RPMI8226 (cell line): ENCODE measurements at regions not wholly inside any gene's neighbourhood (a gene's known extent, or its start where the extent isn't known, plus 50 kb on each side); places are given as distances from the start of the nearest gene placed in this dataset.
A peak's percentile ranks its signal among the peaks of the same experiment; 100 is the strongest.
"Not testable (repeated sequence)": the region's sequence is repeated elsewhere in the genome, so short reads cannot be mapped to it uniquely, and the experiment has no call there.

Experiments used
- DNase-seq: peaks from one replicate; pipeline ENCODE4 v3.0.0-alpha.2; 2015

DNA sequence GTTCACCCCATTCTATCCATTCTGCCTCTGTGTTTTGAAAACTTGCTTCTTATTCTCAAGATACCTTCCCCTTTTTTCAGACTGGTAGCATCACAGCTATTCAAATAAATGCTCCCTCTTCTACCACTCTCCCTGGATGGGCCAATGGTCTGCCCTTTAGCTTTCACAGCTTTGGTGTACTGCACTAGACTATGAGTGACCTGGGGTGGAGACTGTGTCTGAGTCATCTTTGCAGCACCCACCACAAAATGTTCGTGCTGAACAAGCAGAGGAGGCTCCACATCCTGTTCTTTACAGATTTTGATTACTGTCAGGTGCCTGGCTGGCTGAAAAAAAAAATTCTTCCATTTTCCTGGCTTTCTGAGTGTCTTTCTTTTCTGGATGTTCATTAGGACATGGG is 1104.1 kb upstream of the TMEM132C start:
- DNase-seq, result peak; percentile 51

DNA sequence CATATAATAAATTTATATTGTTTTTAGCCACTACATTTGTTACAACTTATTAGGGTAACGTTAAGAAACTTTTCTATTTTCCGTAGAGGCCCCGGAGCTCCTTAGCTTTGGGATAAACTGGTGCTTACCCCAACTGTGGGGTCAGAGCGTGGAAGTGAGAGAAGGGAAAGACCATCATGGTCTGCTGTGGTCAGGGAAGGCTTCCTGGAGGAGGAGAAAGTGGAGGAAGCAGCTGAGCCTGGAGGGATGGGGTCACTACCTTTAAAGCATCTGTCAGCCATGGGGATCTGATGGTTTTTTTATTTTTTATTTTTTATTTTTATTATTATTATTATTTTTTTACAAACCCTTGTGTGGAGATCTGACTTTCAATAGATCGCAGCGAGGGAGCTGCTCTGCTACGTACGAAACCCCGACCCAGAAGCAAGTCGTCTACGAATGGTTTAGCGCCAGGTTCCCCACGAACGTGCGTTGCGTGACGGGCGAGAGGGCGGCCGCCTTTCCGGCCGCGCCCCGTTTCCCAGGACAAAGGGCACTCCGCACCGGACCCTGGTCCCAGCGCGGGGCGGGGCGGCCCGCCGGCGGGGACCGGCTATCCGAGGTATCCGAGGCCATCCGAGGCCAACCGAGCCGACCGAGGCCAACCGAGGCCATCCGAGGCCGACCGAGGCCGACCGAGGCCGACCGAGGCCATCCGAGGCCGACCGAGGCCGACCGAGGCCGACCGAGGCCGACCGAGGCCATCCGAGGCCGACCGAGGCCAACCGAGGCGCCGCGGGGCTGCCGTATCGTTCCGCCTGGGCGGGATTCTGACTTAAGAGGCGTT is 1101.2 kb upstream of the TMEM132C start:
- DNase-seq, result peak; percentile 77

DNA sequence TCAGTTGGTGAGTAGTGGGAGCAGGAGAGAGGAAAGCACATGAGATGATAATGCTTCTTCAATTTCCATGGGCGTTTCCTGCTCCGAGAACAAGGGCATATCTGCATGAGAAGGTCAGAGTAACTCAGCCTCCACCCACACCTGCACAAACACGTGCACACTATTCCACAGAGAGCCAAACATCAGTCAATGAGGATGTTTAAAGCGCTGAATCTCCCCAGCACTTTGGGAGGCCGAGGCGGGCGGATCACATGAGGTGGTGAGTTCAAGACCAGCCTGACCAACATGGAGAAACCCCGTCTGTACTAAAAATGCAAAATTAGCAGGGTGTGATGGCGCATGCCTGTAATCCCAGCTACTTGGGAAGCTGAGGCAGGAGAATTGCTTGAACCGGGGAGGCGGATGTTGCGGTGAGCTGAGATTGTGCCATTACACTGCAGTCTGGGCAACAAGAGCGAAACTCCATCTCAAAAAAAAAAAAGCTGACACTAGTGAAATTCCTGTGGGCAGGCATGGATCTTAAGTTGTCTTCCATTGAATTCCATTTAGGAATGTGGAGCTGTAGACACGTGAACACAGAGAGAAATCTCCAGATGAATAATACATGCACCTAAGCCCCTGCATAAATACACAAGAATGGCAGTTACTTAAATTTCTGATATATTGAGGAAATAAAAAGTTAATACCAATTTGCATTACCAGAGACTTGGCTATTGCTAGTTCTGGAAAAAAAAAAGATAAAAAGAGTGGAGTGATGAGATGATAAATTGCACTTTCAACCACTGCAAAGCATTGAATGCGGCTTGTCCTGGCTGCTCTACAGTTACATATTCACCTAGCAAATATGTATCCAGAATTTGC is 1097.4 kb upstream of the TMEM132C start:
- DNase-seq, result peak; percentile 7

DNA sequence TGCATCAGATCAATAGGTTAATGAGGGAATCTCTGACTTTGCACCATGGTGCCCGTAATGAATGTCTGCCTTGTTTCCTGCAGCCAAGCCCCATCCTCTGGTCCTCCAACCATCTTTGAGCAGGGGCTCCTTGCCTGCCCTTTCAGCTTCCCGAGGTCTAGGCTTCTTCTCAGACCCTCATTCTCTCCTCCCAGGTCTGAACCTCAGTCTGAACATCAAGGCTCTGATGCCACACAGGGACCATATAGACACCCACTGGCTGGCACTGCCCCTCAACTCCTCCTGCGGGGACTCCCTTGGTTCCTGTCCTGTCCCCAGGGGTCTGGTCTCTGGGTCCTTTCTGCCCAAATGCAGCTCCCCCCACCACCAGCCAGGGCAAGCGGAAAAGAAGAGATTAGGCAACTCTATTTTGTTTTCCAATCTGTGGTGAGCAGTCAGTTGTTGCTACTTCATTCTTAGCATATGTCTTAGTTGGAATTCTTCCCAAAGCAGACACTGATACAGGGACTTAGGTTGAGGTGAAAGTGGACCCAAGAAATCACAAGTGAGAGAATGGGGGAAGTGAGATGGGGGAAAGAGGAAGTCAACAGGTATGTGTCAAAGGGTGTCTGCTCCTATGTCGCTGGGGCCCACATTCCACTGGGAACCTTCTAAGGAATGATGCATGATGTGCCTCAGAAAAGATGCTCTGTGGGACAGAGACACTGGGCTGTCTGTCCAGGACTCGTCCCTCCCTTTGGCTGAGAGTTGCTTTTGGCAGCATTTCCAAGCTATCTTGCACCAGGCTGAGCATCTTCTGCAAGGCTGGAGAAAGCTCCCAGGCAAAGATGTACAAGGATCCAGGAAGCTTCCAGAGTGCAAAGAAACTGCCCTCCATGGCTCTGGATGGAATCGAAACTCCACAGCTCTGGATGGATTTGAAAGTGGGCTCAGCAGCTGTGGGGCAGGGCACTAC is 1096.5 kb upstream of the TMEM132C start:
- DNase-seq, result peak; percentile 15

DNA sequence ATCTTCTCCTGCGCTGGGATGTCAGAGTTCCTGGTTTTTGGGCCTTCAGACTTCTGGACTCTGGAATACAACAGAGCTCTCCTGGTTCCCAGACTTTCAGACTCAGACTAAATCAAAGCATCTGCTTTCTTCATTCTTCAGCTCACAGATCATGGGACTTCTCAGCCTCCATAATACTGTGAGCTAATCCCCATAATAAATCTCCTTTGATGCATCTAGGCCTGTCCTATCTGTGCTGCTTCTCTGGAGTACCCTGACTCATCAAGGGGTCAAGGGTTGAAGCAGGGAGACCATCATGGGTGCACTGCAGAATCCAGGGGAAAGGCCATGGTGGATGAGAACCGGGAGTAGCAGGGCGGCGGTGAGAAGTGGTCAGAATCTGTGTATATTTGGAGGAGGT is 1094.1 kb upstream of the TMEM132C start:
- no peak for DNase-seq

DNA sequence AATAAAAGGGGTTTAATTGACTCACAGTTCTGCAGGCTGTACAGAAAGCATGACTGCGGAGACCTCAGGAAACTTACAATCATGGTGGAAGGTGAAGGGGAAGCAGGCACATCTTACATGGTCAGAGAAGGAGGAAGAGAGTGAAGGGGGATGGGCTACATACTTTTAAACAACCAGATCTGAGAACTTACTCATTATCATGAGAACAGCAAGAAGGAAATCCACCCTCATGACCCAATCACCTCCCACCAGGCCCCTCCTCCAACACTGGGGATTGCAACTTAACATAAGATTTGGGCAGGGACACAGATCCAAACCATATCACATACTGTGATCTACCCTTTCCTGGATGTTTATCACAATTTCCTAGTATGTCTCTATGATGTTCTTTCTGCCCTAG is 1093.0 kb upstream of the TMEM132C start:
- not testable (repeated sequence) for DNase-seq

DNA sequence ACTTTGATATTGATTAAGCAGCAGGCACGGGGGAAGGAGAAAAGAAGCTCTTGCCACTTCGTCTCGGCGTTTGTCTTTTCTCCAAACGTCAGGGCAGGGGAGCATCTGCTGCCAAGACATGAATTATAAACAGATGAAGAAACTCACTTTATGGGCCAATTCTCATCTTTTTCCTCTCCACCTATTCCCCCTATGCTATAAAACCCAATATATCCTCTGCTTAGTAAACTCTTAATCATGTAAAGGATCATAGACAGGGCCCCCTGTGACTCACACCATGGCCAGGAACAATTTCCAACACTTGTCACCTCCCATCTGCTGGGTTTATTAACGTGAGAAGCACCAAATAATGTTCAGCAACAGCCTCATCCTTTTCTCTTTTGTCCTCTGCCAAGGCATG is 1092.1 kb upstream of the TMEM132C start:
- no peak for DNase-seq

DNA sequence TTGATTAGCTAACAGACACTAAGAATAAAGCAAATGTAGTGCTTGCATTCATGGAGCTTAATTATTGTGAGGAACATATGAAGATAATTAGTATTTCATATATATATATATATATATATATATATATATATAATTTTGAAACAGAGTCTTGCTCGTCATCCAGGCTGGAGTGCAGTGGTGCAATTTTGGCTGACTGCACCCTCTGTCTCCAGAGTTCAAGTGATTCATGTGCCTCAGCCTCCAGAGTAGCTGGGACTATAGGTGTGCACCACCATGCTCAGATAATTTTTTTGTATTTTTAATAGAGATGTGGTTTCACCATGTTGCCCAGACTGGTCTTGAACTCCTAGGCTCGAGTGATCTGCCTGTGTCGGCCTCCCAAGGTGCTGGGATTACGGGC is 1091.6 kb upstream of the TMEM132C start:
- DNase-seq, result no peak

DNA sequence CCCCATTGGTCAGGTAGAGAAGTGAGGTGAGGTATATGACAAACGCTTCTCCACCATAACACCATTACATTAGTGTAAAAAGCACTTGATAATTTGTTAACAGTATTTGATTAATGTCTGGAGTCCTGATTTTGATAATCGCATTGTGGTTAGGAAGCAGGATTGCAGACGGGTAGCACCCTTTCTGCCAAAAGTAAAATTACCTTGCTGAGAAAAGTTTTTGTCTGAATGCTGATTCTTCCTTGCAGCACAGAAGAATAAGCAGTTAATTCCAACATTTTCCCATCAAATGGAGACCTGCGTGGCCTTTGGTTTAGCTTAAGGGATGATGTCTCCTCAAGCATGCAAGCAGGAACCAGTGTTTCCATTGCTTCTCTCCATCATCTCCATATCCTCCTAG is 1090.2 kb upstream of the TMEM132C start:
- no peak for DNase-seq

DNA sequence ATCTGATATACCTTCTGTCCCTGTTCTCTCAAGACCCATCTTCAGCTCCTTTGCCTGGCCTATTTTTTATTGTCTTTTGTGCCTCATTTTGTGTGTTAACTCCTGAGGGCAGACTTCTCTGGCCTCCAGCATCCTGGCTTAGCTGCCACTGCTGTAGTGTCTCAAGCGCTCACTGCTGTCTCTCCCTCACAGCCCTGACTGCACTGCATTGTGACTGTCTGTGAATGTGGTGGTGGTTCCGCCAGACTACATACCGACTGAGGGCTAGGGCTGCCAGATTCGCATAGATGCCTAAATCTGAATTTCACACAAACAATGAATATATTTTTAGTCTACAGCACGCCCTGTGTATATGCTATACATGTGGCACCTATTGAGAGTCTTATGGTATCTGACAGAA is 1088.9 kb upstream of the TMEM132C start:
- no peak for DNase-seq

DNA sequence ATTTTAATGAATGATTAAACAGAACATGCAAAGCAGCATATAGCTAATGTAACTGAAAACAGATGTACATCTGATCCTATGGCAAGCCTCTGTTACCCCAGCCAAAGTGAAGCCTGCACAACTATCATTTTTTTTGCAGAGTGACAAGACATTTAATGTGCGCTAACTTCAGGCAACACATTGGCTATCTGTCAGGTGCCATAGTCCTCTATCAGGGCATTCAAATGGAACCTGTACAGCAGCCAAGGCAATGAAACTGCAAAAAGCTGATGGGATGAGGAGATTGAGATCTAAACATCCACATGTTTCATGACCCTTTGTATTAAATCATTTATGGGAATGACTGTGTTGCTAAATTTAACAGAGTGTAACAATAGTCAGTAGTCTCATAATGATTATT is 1088.5 kb upstream of the TMEM132C start:
- DNase-seq, result no peak

DNA sequence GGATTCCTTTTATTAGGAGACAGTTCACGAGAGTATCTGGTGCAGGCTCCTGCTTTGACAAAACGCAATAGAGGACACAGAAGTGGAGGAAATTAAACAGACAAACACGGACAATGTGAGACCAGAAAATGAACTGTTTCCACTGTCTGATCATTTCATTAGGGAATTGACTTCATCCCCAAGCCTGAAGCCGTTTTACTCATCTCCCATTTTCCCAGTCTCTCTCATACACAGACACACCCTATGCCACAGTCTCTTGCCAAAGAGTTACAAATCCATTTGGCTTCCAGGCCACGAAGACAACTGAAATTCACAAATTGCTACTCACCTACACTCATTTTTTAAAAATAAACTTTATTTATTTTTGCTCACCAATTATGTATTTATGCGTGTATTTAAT is 1087.8 kb upstream of the TMEM132C start:
- DNase-seq, result no peak

DNA sequence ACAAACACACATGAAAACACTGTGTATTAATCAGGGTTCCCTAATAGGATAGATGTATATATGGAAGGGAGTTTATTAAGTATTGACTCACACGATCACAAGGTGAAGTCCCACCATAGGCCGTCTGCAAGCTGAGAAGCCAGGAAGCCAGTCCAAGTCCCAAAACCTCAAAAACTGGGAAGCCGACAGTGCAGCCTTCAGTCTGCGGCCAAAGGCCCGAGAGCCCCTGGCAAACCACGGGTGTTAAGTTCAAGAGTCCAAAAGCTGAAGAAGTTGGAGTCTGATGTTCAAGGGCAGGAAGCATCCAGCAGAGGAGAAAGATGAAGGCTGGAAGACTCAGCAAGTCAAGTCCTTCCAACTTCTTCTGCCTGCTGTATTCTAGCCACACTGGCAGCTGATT is 1085.0 kb upstream of the TMEM132C start:
- DNase-seq, result no peak

DNA sequence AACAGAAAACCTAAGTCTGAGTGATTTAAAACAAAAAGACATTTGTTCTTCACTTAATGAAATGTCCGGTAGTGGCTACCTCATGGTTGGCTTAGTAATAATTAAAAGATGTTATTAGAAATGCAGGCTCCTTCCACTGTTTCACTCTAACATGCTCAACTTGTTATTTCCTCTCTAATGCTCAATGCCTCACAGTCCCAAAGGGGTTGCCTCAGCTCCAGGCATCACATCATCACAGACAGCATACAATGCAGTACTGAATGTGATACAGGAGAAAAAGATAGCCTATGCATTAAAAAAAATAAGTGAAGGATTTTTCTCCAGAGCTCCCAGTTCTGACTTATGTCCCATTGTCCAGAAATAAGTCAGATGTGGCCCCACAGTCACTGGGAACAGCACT is 1077.0 kb upstream of the TMEM132C start:
- DNase-seq, result no peak

DNA sequence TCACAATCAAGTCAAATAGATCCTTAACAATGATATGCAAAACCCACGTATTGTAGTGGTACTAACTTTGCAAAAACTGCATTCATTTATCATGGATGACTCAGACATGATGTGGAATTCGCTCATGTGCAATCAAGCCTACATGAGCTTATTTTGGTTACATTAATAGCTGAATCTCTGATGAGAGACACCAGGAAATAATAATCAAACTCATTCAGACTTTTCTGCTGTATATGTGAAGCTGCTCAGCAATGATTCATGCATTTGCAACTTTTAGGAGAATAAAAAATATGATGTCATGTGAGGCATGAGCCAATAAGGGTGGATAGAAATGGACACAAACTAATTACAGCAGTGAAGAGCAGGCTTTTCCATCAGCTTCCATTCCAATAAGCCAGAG is 1075.8 kb upstream of the TMEM132C start:
- DNase-seq, result no peak

DNA sequence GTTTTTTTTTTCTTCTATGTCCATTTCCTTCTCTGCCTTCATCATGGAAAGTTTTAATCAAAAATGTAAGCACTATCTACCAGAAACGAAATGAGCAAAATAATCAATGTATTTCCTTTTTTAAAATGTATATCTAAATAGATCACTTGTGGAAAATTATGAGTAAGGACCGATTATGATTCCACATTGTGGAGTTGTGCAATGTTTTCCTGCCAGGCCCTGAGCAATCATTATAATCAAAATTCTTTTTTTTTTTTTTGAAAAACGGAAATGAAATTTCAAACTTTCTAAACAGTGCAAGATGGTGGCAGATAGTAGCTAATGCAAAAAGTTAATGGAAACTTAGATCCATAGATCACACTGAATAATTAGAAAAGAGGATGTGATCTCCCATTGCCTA is 1074.6 kb upstream of the TMEM132C start:
- DNase-seq, result no peak

DNA sequence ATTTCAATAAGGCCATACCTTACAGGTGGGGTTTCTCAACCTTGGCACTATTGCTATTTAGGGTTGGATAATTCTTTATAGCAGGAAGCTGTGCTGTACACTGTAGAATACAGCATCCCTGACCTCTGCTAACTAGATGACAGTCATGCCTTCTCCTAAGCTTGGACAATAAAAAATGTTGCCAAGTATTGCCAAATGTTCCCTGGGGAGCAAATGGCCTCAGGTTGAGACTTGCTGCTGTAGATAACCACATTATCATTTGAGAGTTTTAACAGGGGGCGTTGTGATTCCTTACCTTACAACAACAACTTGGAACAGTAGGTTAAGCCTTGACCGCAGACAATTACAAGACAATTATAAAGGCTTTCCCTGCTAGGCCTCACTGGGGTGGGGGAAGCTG is 1073.6 kb upstream of the TMEM132C start:
- no peak for DNase-seq

DNA sequence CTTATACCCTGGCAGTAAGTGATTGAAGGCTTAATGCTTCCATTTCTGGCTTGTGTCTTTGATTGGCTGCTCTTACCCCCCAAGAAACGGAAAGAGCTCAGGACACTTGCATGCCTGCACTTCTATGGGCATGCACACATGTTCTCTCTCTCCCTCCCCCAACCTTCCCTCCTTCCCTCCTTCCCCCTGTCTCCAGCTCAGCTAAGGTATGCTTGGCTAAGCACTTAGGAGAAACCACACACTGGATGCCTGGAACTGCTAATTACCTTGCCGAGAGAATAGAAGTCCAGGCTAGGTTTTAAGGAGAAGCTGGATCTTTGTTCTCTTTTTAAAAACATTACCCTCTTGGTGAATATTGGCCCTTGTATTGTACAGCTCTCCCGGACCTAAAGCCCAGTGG is 1072.8 kb upstream of the TMEM132C start:
- DNase-seq, result no peak

DNA sequence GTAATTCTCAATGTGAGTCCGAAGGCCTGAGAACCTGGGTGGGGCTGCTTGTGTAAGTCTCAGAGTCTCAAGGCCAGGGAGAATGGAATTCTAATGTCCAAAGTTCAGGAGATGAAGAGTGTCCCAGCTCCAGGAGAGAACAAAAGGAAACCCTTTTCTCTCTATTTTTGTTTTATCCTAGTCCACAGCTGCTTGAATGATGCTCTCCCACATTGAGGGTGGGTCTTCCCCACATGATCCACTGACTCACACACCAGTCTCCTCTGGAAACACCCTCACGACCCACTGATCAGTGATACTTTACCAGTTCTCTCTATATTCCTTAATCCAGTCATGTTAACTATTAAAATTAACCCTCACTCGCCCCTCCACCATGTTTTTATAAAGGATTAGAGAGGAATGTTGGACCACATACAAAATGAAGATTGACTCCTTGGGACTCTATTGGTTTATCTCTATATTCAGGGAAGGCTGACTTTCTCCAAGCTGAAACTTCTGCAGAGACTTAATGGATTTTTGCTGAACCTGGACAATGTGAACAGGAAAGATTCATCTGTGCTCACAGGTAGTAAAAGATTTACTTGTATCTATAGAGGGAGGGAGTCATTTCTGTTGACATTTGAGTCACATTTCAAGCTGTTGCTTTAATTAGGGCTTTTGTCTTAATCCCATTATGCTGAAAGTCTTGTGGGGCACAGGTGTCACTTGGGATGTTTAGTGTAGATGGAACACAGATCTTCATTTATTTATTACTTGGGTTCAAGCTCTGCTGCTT is 1061.0 kb upstream of the TMEM132C start:
- no peak for DNase-seq

DNA sequence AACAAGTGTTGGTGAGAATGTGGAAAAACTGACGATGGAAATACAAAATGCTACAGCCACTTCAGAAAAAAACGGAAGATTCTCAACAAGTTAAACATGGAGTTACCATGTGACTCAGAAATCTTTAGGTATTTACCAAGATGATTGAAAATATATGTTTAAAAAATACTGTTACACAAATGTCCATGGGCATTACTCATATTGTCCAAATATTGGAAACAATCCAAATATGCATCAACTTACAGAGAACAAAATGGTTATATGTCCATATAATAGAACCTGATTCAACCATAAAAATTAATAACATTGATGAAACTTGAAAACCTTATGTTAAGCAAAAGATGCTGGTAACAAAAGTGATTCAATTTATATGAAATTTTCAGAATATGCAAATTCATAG is 1057.7 kb upstream of the TMEM132C start:
- no peak for DNase-seq

DNA sequence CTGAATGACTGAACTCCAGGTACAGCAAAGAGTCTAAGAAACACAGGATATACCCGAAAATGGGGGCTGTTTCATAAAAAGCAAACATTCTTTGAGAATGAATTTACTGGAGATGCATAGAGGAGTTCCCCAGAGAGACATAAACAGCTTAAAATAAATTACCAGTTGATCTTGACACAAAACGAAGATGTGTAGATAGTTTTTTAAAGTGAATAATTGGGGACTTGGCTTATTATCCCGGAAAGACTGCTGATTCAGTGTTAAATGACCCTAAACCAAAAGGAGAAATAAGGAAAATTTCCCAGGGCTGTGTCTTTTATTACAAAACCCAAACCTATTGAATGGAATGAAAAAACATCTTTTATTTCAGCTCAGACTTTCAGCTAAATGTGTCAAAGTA is 1052.8 kb upstream of the TMEM132C start:
- no peak for DNase-seq

DNA sequence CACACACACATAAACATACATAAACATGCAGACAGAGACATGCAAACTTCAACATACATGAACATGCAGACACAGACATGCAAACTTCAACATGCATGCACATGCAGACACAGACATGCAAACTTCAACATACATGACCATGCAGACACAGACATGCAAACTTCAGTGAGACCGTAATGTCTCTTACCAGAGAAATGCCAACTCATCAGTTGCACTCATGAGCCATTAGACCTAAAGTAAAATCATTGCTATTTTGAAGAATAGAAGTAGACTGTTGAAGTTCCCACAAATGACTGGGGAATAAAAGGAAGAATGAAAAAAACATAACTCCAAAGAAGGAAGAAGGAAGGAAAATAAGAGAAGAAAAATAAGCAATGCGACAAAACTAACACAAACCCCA is 1044.0 kb upstream of the TMEM132C start:
- DNase-seq, result peak; percentile 50
